Naive thymus-derived CD4-positive, alpha-beta T cell (primary cell): ENCODE measurements at regions not wholly inside any gene's neighbourhood (a gene's known extent, or its start where the extent isn't known, plus 50 kb on each side); places are given as distances from the start of the nearest gene placed in this dataset.

Experiments used
- ATAC-seq: fragments of 150-1000 bp; cut with Tn5 transposase; 2 replicates; pipeline ENCODE4 v1.10.0; 2021; ENCODE audit warnings: mild to moderate bottlenecking, moderate library complexity
- CTCF ChIA-PET: fragments of 350-600 bp; sonication (Branson Sonifier 250); formaldehyde crosslinking; loops from one replicate; lab custom pipeline; 2021; ENCODE audit warnings: antibody characterized with exemption; lab: Charles Lee
- POLR2A ChIA-PET: fragments of 350-600 bp; sonication (Branson Sonifier 250); formaldehyde crosslinking; loops from one replicate; lab custom pipeline; 2021; ENCODE audit warnings: antibody characterized with exemption, inconsistent platforms; lab: Charles Lee
- DNase-seq, 9 donors: peaks; one replicate each; pipeline versions ENCODE4 v3.0.0 to v3.0.0-alpha.2; 2020 to 2022; ENCODE audit warnings: mixed read lengths in 1 of 9
- H3K27ac ChIP-seq: one replicate; pipeline ENCODE4 v1.7.0; 2013; ENCODE audit warnings: mild to moderate bottlenecking, low read depth, low read length, moderate library complexity
- H3K27me3 ChIP-seq, 2 donors: one replicate each; pipeline ENCODE4 v1.7.0; 2013; ENCODE audit warnings: low read length in 2 of 2, mild to moderate bottlenecking in 2 of 2, moderate library complexity in 2 of 2; ENCODE audit not compliant: control insufficient read depth in 2 of 2, insufficient read depth in 2 of 2
- H3K36me3 ChIP-seq, 3 experiments: 1 replicate in 2 of 3; 2 replicates in 1 of 3; pipeline ENCODE4 v1.7.0; 2013; ENCODE audit warnings: low read length in 3 of 3, mild to moderate bottlenecking in 3 of 3, moderate library complexity in 1 of 3; ENCODE audit not compliant: insufficient read depth in 3 of 3, control insufficient read depth in 2 of 3
- H3K4me1 ChIP-seq, 2 donors: one replicate each; pipeline ENCODE4 v1.7.0; 2013; ENCODE audit warnings: low read length in 2 of 2, mild to moderate bottlenecking in 2 of 2, moderate library complexity in 1 of 2; ENCODE audit not compliant: control insufficient read depth in 2 of 2, insufficient read depth in 2 of 2
- H3K4me3 ChIP-seq: 2 replicates; pipeline ENCODE4 v1.7.0; 2013; ENCODE audit warnings: mild to moderate bottlenecking, low read length
- H3K9me3 ChIP-seq, 3 experiments: 1 replicate in 2 of 3; 2 replicates in 1 of 3; pipeline ENCODE4 v1.7.0; 2013; ENCODE audit warnings: low read length in 3 of 3; ENCODE audit not compliant: control insufficient read depth in 2 of 3
- H3K27ac Mint-ChIP-seq, 9 donors: one replicate each; pipeline ENCODE4 v1.8.0; 2020 to 2022; ENCODE audit warnings: mixed read lengths in 9 of 9, mild to moderate bottlenecking in 8 of 9, moderate library complexity in 5 of 9, inconsistent platforms in 2 of 9
- H3K27me3 Mint-ChIP-seq, 5 donors: one replicate each; pipeline ENCODE4 v1.8.0; 2021 to 2022; ENCODE audit warnings: mixed read lengths in 5 of 5, mild to moderate bottlenecking in 1 of 5
- H3K36me3 Mint-ChIP-seq, 5 donors: one replicate each; pipeline ENCODE4 v1.8.0; 2020 to 2022; ENCODE audit warnings: mixed read lengths in 5 of 5, mild to moderate bottlenecking in 3 of 5, inconsistent platforms in 1 of 5
- H3K4me1 Mint-ChIP-seq, 7 donors: one replicate each; pipeline ENCODE4 v1.8.0; 2020 to 2022; ENCODE audit warnings: mixed read lengths in 7 of 7, mild to moderate bottlenecking in 3 of 7, inconsistent platforms in 1 of 7
- H3K4me3 Mint-ChIP-seq, 10 donors: one replicate each; pipeline ENCODE4 v1.8.0; 2020 to 2022; ENCODE audit warnings: mild to moderate bottlenecking in 10 of 10, mixed read lengths in 10 of 10, moderate library complexity in 6 of 10, inconsistent platforms in 2 of 10
- H3K9me3 Mint-ChIP-seq, 11 donors: one replicate each; pipeline ENCODE4 v1.8.0; 2020 to 2022; ENCODE audit warnings: mixed read lengths in 11 of 11, mild to moderate bottlenecking in 4 of 11, inconsistent platforms in 1 of 11, moderate library complexity in 1 of 11
- intact Hi-C, 2 donors: fragments of 100-400 bp; cut with micrococcal nuclease; formaldehyde crosslinking; loops; one replicate each; pipeline ENCODE4 v1.15.1; 2023

- Mint-ChIP-seq H3K27ac (no peak overlapping the region), H3K4me3 (no peak overlapping the region), H3K27me3 (no peaks in the 10 kb centered on the region), H3K4me1 (no peaks in the 10 kb centered on the region), H3K36me3 (no peaks in the 10 kb centered on the region), H3K9me3 (peaks cover 0 to 32% (median 4%) of the 10 kb centered on the region in 11 donors)
- POLR2A ChIA-PET: no interaction called here
- Histone ChIP-seq H3K4me3 (no peak overlapping the region), H3K27ac (no peak overlapping the region), H3K4me1 (no peaks in the 10 kb centered on the region), H3K27me3 (no peaks in the 10 kb centered on the region), H3K9me3 (no peaks in the 10 kb centered on the region), H3K36me3 (no peaks in the 10 kb centered on the region)
- DNase-seq (no peak), ATAC-seq (no peak)
- CTCF ChIA-PET: no interaction called here
- intact Hi-C loops: no loop called here
These were observed 1038.6 kb downstream of the TSN start for GRCh38 chr2:122794100-122794499.

GRCh38 chr2:122795763-122796162 is 1040.3 kb downstream of the TSN start:
- Mint-ChIP-seq H3K27me3 (no peaks in the 10 kb centered on the region), H3K27ac (no peak overlapping the region), H3K9me3 (peaks cover 0 to 29% (median 3%) of the 10 kb centered on the region in 11 donors), H3K36me3 (no peaks in the 10 kb centered on the region), H3K4me3 (no peak overlapping the region), H3K4me1 (no peaks in the 10 kb centered on the region)
- Histone ChIP-seq H3K27me3 (no peaks in the 10 kb centered on the region), H3K9me3 (no peaks in the 10 kb centered on the region), H3K4me3 (no peak overlapping the region), H3K36me3 (no peaks in the 10 kb centered on the region), H3K27ac (no peak overlapping the region), H3K4me1 (no peaks in the 10 kb centered on the region)
- ChIA-PET POLR2A (no interaction called here), CTCF (no interaction called here)
- ATAC-seq (no peak), DNase-seq (no peak)
- intact Hi-C loops: no loop called here

GRCh38 chr2:122799391-122799790 is 1043.9 kb downstream of the TSN start:
- ATAC-seq (no peak), DNase-seq (no peak)
- Mint-ChIP-seq H3K27me3 (no peaks in the 10 kb centered on the region), H3K9me3 (peaks cover 0 to 38% (median 3%) of the 10 kb centered on the region in 11 donors), H3K4me3 (no peak overlapping the region), H3K4me1 (no peaks in the 10 kb centered on the region), H3K27ac (no peak overlapping the region), H3K36me3 (no peaks in the 10 kb centered on the region)
- H3K27ac ChIP-seq: no peak overlapping the region
- H3K4me1 ChIP-seq: no peaks in the 10 kb centered on the region
- H3K4me3 ChIP-seq: no peak overlapping the region
- CTCF ChIA-PET: no interaction called here
- POLR2A ChIA-PET: no interaction called here
- H3K9me3 ChIP-seq: no peaks in the 10 kb centered on the region
- no peaks in the 10 kb centered on the region for H3K27me3 ChIP-seq
- intact Hi-C loops: no loop called here
- H3K36me3 ChIP-seq: no peaks in the 10 kb centered on the region

- Histone ChIP-seq H3K4me1 (no peaks in the 10 kb centered on the region), H3K9me3 (no peaks in the 10 kb centered on the region), H3K27ac (no peak overlapping the region), H3K27me3 (no peaks in the 10 kb centered on the region), H3K36me3 (no peaks in the 10 kb centered on the region), H3K4me3 (no peak overlapping the region)
- ATAC-seq: no peak
- ChIA-PET CTCF (no interaction called here), POLR2A (no interaction called here)
- no peaks in the 10 kb centered on the region for H3K4me1 Mint-ChIP-seq
- H3K9me3 Mint-ChIP-seq: peaks cover 0 to 30% (median 3%) of the 10 kb centered on the region in 11 donors
- no peak overlapping the region for H3K27ac Mint-ChIP-seq
- H3K36me3 Mint-ChIP-seq: no peaks in the 10 kb centered on the region
- DNase-seq: no peak
- intact Hi-C loops: no loop called here
- no peaks in the 10 kb centered on the region for H3K27me3 Mint-ChIP-seq
- H3K4me3 Mint-ChIP-seq: no peak overlapping the region
These were observed 1045.3 kb downstream of the TSN start for GRCh38 chr2:122800781-122801180.

GRCh38 chr2:122804494-122804893 is 1049.0 kb downstream of the TSN start:
- no peaks in the 10 kb centered on the region for H3K27me3 ChIP-seq
- Mint-ChIP-seq H3K27ac (no peak overlapping the region), H3K4me3 (no peak overlapping the region), H3K4me1 (no peaks in the 10 kb centered on the region), H3K9me3 (peaks cover 0 to 31% (median 5%) of the 10 kb centered on the region in 11 donors), H3K36me3 (no peaks in the 10 kb centered on the region), H3K27me3 (no peaks in the 10 kb centered on the region)
- H3K27ac ChIP-seq: no peak overlapping the region
- ChIA-PET POLR2A (no interaction called here), CTCF (no interaction called here)
- no peak for ATAC-seq
- H3K4me3 ChIP-seq: no peak overlapping the region
- no peaks in the 10 kb centered on the region for H3K9me3 ChIP-seq
- no peaks in the 10 kb centered on the region for H3K36me3 ChIP-seq
- intact Hi-C loops: no loop called here
- no peaks in the 10 kb centered on the region for H3K4me1 ChIP-seq
- no peak for DNase-seq

GRCh38 chr2:122805346-122805745 is 1049.9 kb downstream of the TSN start:
- ATAC-seq (no peak), DNase-seq (no peak)
- intact Hi-C loops: no loop called here
- H3K9me3 Mint-ChIP-seq: peaks cover 0 to 33% (median 5%) of the 10 kb centered on the region in 11 donors
- no peaks in the 10 kb centered on the region for H3K36me3 Mint-ChIP-seq
- no peaks in the 10 kb centered on the region for H3K4me1 Mint-ChIP-seq
- Histone ChIP-seq H3K36me3 (no peaks in the 10 kb centered on the region), H3K9me3 (no peaks in the 10 kb centered on the region), H3K27ac (no peak overlapping the region), H3K4me3 (no peak overlapping the region), H3K27me3 (no peaks in the 10 kb centered on the region), H3K4me1 (no peaks in the 10 kb centered on the region)
- no peak overlapping the region for H3K27ac Mint-ChIP-seq
- H3K4me3 Mint-ChIP-seq: no peak overlapping the region
- no peaks in the 10 kb centered on the region for H3K27me3 Mint-ChIP-seq
- CTCF ChIA-PET: no interaction called here
- POLR2A ChIA-PET: no interaction called here

GRCh38 chr2:122808286-122808969 is 1053.0 kb downstream of the TSN start:
- Histone ChIP-seq H3K36me3 (no peaks in the 10 kb centered on the region), H3K4me3 (no peak overlapping the region), H3K27me3 (no peaks in the 10 kb centered on the region), H3K4me1 (no peaks in the 10 kb centered on the region), H3K27ac (no peak overlapping the region), H3K9me3 (no peaks in the 10 kb centered on the region)
- no peak overlapping the region for H3K4me3 Mint-ChIP-seq
- no peak for ATAC-seq
- ChIA-PET CTCF (no interaction called here), POLR2A (no interaction called here)
- no peaks in the 10 kb centered on the region for H3K36me3 Mint-ChIP-seq
- no peaks in the 10 kb centered on the region for H3K4me1 Mint-ChIP-seq
- no peak overlapping the region for H3K27ac Mint-ChIP-seq
- H3K9me3 Mint-ChIP-seq: peaks cover 0 to 41% (median 10%) of the 10 kb centered on the region in 11 donors
- no peaks in the 10 kb centered on the region for H3K27me3 Mint-ChIP-seq
- no peak for DNase-seq
- intact Hi-C loops: no loop called here
